ENCODE measurements at regions not wholly inside any gene's neighbourhood (a gene's known extent, or its start where the extent isn't known, plus 50 kb on each side); places are given as distances from the start of the nearest gene placed in this dataset.

DNA sequence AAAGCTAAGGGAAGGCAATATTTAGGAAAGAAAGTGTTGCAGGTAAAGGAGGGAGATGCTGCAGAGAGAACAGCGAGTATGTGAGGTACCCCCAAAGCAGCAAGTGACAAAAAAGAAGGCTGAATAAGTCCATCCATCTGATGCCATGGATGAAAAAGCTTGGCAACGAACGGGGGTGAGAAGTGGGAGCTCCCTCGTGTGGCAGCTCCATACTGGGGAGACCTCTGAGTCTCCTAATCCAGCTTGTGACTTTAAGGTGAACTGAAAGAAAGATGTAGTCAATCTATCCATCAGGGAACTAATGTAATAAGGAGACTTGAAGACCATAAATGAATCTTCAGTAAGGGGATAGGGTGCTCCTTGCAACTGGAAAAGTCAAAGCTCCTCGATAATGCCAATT, 156.6 kb downstream of the OTOR start:
- DNase-seq (ENCODE audit: low read depth, low spot score) (no peak), FAIRE-seq (no peak)
- H3K27me3 ChIP-seq (ENCODE audit: control insufficient read depth, extremely low read depth, insufficient read depth, low read length) = no peaks in the 10 kb centered on the region
- H3K27ac ChIP-seq (ENCODE audit: control insufficient read depth, insufficient read depth, low read length) = no peak overlapping the region
- dilution Hi-C loops (cut with MboI; ENCODE audit: extremely low pct_ligation_motif_present, low sequenced_read_pairs) = no loop called here
- TF ChIP-seq, protein P1, sequence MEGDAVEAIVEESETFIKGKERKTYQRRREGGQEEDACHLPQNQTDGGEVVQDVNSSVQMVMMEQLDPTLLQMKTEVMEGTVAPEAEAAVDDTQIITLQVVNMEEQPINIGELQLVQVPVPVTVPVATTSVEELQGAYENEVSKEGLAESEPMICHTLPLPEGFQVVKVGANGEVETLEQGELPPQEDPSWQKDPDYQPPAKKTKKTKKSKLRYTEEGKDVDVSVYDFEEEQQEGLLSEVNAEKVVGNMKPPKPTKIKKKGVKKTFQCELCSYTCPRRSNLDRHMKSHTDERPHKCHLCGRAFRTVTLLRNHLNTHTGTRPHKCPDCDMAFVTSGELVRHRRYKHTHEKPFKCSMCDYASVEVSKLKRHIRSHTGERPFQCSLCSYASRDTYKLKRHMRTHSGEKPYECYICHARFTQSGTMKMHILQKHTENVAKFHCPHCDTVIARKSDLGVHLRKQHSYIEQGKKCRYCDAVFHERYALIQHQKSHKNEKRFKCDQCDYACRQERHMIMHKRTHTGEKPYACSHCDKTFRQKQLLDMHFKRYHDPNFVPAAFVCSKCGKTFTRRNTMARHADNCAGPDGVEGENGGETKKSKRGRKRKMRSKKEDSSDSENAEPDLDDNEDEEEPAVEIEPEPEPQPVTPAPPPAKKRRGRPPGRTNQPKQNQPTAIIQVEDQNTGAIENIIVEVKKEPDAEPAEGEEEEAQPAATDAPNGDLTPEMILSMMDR (optimal IDR thresholded peaks at IDR 0.05 in 1 of 3, IDR thresholded peaks at IDR 0.05 in 1 of 3, conservative IDR thresholded peaks at IDR 0.05 in 1 of 3; ENCODE audit: extremely low read depth in 1 of 3, insufficient read depth in 2 of 3, low read length in 3 of 3) = no peak
- no peak for TF ChIP-seq EZH2 (IDR thresholded peaks at IDR 0.05; ENCODE audit: low read length)
- H3K9me3 ChIP-seq (ENCODE audit: control insufficient read depth, low read depth, low read length) = peaks cover 3% of the 10 kb centered on the region
- no peaks in the 10 kb centered on the region for H3K36me3 ChIP-seq (ENCODE audit: control insufficient read depth in 2 of 2, extremely low read depth in 1 of 2, insufficient read depth in 2 of 2, low read length in 2 of 2)
- no peaks in the 10 kb centered on the region for H3K79me2 ChIP-seq (ENCODE audit: control insufficient read depth, insufficient read depth, low read length)
- no peaks in the 10 kb centered on the region for H4K20me1 ChIP-seq (ENCODE audit: control insufficient read depth, extremely low read depth, insufficient read depth, low read length)
- H3K4me1 ChIP-seq (ENCODE audit: control insufficient read depth, extremely low read depth, insufficient read depth, low read length) = no peaks in the 10 kb centered on the region
- no peak overlapping the region for H2AFZ ChIP-seq (ENCODE audit: control insufficient read depth, low read length)
- no peak overlapping the region for H3K4me2 ChIP-seq (ENCODE audit: control insufficient read depth, extremely low read depth, insufficient read depth, low read depth, low read length)
- no peak overlapping the region for H3K9ac ChIP-seq (ENCODE audit: control insufficient read depth, extremely low read depth, insufficient read depth, low read length)
- no peak overlapping the region for H3K4me3 ChIP-seq (ENCODE audit: control insufficient read depth in 2 of 3, extremely low read depth in 1 of 3, insufficient read depth in 2 of 3, low read depth in 1 of 3, low read length in 3 of 3)
- H3K9me1 ChIP-seq (ENCODE audit: control insufficient read depth, extremely low read depth, insufficient read depth, low read length) = no peaks in the 10 kb centered on the region

DNA sequence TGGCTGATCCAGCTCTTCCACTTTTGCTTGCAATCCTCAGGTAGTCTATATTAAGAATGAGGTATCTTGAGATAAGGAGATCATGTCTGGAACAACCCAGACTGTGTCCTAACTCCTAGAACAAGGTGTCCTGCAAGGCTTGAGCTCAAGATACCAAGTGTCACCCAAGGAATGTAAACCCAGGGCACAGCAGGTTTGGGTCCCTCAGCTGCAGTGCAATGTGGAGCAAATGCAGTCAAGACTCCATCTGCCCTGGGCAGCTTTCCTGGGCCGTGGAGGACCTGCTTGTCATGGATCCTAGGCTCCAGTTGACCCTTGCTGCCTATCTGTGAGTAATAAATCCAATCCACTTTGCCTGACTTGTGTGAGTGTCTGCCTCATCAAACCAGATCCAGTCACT, 166.1 kb downstream of the OTOR start:
- H3K27ac ChIP-seq (ENCODE audit: control insufficient read depth, insufficient read depth, low read length) = no peak overlapping the region
- H3K4me3 ChIP-seq (ENCODE audit: control insufficient read depth in 2 of 3, extremely low read depth in 1 of 3, insufficient read depth in 2 of 3, low read depth in 1 of 3, low read length in 3 of 3) = no peak overlapping the region
- no peak overlapping the region for H2AFZ ChIP-seq (ENCODE audit: control insufficient read depth, low read length)
- no peak for FAIRE-seq
- H3K9me1 ChIP-seq (ENCODE audit: control insufficient read depth, extremely low read depth, insufficient read depth, low read length) = no peaks in the 10 kb centered on the region
- no peak for DNase-seq (ENCODE audit: low read depth, low spot score)
- dilution Hi-C loops (cut with MboI; ENCODE audit: extremely low pct_ligation_motif_present, low sequenced_read_pairs) = no loop called here
- peaks cover 2% of the 10 kb centered on the region for H3K9me3 ChIP-seq (ENCODE audit: control insufficient read depth, low read depth, low read length)
- no peak overlapping the region for H3K9ac ChIP-seq (ENCODE audit: control insufficient read depth, extremely low read depth, insufficient read depth, low read length)
- H3K36me3 ChIP-seq (ENCODE audit: control insufficient read depth in 2 of 2, extremely low read depth in 1 of 2, insufficient read depth in 2 of 2, low read length in 2 of 2) = no peaks in the 10 kb centered on the region
- no peaks in the 10 kb centered on the region for H3K27me3 ChIP-seq (ENCODE audit: control insufficient read depth, extremely low read depth, insufficient read depth, low read length)
- H3K4me2 ChIP-seq (ENCODE audit: control insufficient read depth, extremely low read depth, insufficient read depth, low read depth, low read length) = no peak overlapping the region
- H3K79me2 ChIP-seq (ENCODE audit: control insufficient read depth, insufficient read depth, low read length) = no peaks in the 10 kb centered on the region
- TF ChIP-seq, protein P1 (optimal IDR thresholded peaks at IDR 0.05 in 1 of 3, IDR thresholded peaks at IDR 0.05 in 1 of 3, conservative IDR thresholded peaks at IDR 0.05 in 1 of 3; ENCODE audit: extremely low read depth in 1 of 3, insufficient read depth in 2 of 3, low read length in 3 of 3) = no peak
- TF ChIP-seq EZH2 (IDR thresholded peaks at IDR 0.05; ENCODE audit: low read length) = no peak
- no peaks in the 10 kb centered on the region for H4K20me1 ChIP-seq (ENCODE audit: control insufficient read depth, extremely low read depth, insufficient read depth, low read length)
- no peaks in the 10 kb centered on the region for H3K4me1 ChIP-seq (ENCODE audit: control insufficient read depth, extremely low read depth, insufficient read depth, low read length)

Data from keratinocyte (primary cell).